ENCODE measurements at regions not wholly inside any gene's neighbourhood (a gene's known extent, or its start where the extent isn't known, plus 50 kb on each side); places are given as distances from the start of the nearest gene placed in this dataset.
"Not testable (repeated sequence)": the region's sequence is repeated elsewhere in the genome, so short reads cannot be mapped to it uniquely, and the experiment has no call there.

- peak; percentile 76 for DNase-seq
Observed at GRCh38 chr2:61620244-61621159, 82.3 kb upstream of the XPO1 start.

- no peak for DNase-seq
Observed at GRCh38 chr2:61619561-61619960, 81.4 kb upstream of the XPO1 start.

DNA sequence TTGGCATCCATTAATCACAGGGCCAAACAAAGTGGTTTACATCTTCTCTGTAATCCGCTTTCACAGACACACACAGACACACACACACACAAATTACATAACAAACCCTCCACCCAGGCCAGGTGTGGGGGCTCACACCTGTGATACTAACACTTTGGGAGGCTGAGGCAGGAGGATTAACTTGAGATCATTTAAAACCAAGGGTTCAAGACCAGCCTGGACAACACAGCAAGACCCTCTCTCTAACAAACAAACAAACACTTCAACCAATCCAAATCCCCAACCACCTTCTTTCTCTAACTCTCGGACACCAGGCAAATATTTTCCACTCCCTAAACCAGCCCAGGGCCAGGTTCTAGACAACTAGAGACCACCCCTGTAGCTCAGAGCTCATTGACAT, 79.5 kb upstream of the XPO1 start:
- DNase-seq, result no peak

DNA sequence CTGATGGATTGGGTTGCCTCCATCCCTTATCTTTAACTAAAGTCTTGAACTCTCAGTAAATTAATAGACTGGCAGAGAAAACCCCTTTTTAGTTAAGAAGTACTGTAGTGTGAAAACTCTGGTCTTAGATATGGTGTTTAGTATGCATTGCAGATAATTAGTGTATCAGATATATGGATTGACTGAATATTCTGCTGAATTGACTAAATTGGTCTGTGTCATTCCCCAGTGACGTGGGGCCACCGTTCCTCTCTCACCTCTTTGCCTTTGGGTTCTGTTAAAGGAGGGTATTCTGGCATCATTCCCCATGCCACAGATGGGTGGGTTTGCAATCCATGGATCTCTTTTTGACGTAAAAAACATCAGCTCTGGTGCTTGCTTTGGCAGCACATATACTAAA, 67.1 kb upstream of the XPO1 start:
- DNase-seq, result no peak

- DNase-seq, result no peak
Observed at GRCh38 chr2:61604433-61604832, 66.3 kb upstream of the XPO1 start.

DNA sequence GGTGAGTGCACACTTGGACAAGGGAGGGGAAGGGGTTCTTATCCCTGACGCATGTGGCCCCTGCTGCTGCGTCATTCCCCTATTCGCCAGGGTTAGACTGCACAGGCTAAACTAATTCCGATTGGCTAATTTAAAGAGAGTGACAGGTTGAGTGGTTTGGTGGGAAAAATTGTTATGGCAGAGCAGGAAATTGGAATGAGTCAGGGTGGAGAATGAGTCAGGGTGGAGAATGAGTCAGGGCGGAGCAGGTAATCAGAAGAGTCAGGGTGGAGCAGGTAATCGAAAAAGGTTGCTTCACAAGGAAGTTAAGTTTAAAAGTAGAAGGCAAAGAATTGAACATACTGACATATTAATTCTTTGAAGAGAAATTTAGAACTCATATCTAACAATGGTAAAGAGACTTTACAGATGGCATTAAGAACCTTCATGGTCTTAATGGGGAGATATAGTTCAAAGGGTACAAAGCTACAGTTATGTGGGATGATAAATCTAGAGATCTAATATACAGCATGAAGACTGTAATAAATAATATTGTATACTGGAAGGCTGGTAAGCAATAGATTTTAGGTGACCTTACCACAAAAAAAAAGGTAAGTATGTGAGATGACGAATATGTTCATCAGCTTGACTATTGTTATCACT, 60.5 kb upstream of the XPO1 start:
- DNase-seq, result peak; percentile 71

- DNase-seq, result no peak
Observed at GRCh38 chr2:61597300-61598289, 59.4 kb upstream of the XPO1 start.

DNA sequence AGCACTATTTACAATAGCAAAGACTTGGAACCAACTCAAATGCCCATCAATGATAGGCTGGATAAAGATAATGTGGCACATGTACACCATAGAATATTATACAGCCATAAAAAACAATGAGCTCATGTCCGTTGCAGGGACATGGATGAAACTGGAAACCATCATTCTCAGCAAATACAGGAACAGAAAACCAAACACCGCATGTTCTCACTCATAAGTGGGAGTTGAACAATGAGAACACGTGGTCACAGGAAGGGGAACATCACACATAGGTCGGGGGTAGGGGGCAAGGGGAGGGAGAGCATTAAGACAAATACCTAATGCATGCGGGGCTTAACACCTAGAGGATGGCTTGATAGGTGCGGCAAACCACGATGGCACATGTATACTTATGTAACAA, 56.0 kb upstream of the XPO1 start:
- not testable (repeated sequence) for DNase-seq

DNA sequence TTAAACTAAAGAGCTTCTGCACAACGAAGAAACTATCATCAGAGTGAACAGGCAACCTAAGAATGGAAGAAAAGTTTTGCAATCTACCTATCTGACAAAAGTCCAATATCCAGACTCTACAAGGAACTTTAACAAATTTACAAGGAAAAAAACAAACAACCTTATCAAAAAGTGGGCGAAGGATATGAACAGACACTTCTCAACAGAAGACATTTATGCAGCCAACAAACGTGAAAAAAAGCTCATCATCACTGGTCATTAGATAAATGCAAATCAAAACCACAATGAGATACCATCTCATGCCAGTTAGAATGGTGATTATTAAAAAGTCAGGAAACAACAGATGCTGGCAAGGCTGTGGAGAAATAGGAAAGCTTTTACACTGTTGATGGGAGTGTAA, 55.5 kb upstream of the XPO1 start:
- DNase-seq, result not testable (repeated sequence)

DNA sequence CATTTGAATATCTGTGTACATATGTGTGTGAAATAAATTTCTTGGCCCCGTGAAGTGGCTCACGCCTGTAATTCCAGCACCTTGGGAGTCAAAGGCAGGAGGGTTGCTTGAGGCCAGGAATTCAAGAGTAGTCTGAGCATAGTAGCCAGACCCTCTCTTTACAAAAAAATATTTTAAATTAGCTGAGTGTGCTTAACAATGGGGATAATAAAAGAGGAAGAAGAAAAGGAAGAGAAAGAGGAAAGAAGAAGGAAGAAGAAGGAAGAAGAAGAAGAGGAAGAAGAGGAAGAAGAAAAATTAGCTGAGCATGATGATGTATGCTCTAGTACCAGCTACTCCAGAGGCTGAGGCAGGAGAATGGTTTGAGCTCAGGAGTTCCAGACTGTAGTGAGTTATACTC, 52.1 kb upstream of the XPO1 start:
- no peak for DNase-seq

DNA sequence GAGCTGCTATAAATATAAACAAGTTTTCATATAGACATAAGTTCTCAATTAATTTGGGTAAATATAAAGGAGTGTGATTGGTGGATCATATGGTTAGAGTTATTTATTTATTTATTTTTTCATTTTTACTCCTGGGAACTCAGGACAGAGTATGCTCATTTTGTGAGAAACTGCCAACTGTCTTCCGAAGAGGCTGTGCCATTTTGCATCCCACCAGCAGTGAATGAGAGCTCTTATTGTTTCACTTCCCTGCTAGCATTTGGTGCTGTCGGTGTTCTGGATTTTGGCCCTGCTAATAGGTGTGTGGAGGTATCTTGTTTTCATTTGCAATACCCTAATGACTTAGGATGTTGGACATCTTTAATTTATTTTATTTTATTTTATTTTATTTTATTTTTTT, 50.4 kb upstream of the XPO1 start:
- no peak for DNase-seq

Measured in NCI-H226 (cell line).